D341Med (cell line): ENCODE measurements at regions not wholly inside any gene's neighbourhood (a gene's known extent, or its start where the extent isn't known, plus 50 kb on each side); places are given as distances from the start of the nearest gene placed in this dataset.

Source experiments
- DNase-seq: peaks from one replicate; pipeline ENCODE4 v3.0.0; 2012; ENCODE audit warnings: low spot score

GRCh38 chr4:138562544-138562991 is 320.4 kb upstream of the SLC7A11 start:
- no peak for DNase-seq

- DNase-seq, result no peak
These were observed 319.8 kb upstream of the SLC7A11 start for GRCh38 chr4:138561906-138562305.

- no peak for DNase-seq
These were observed 319.2 kb upstream of the SLC7A11 start for GRCh38 chr4:138561276-138561880.

GRCh38 chr4:138560448-138560847 is 318.3 kb upstream of the SLC7A11 start:
- no peak for DNase-seq

- no peak for DNase-seq
These were observed 316.7 kb upstream of the SLC7A11 start for GRCh38 chr4:138558886-138559285.

- DNase-seq, result no peak
These were observed 313.4 kb upstream of the SLC7A11 start for GRCh38 chr4:138555584-138555983.

- DNase-seq, result no peak
These were observed 313.0 kb upstream of the SLC7A11 start for GRCh38 chr4:138555108-138555507.

- no peak for DNase-seq
These were observed 311.1 kb upstream of the SLC7A11 start for GRCh38 chr4:138553001-138553845.

GRCh38 chr4:138542191-138542776 is 300.1 kb upstream of the SLC7A11 start:
- DNase-seq, result peak; percentile 60

- DNase-seq, result no peak
These were observed 298.1 kb upstream of the SLC7A11 start for GRCh38 chr4:138540056-138540800.

GRCh38 chr4:138538743-138539142 is 296.6 kb upstream of the SLC7A11 start:
- no peak for DNase-seq

GRCh38 chr4:138537731-138538490 is 295.8 kb upstream of the SLC7A11 start:
- no peak for DNase-seq

- DNase-seq, result no peak
These were observed 293.2 kb upstream of the SLC7A11 start for GRCh38 chr4:138535316-138535715.

GRCh38 chr4:138522366-138522765 is 280.2 kb upstream of the SLC7A11 start:
- DNase-seq, result peak; percentile 50

- DNase-seq, result no peak
These were observed 279.7 kb upstream of the SLC7A11 start for GRCh38 chr4:138521809-138522208.

- no peak for DNase-seq
These were observed 277.3 kb upstream of the SLC7A11 start for GRCh38 chr4:138519436-138519835.

GRCh38 chr4:138513535-138513934 is 271.4 kb upstream of the SLC7A11 start:
- no peak for DNase-seq

GRCh38 chr4:138512756-138513155 is 270.6 kb upstream of the SLC7A11 start:
- no peak for DNase-seq

GRCh38 chr4:138510053-138510452 is 267.9 kb upstream of the SLC7A11 start:
- DNase-seq, result no peak

GRCh38 chr4:138509346-138509745 is 267.2 kb upstream of the SLC7A11 start:
- DNase-seq, result no peak

- DNase-seq, result no peak
These were observed 265.4 kb upstream of the SLC7A11 start for GRCh38 chr4:138507522-138507921.

GRCh38 chr4:138501614-138502013 is 259.5 kb upstream of the SLC7A11 start:
- DNase-seq, result no peak
